Fibroblast of skin of left quadriceps (primary cell): ENCODE measurements at regions not wholly inside any gene's neighbourhood (a gene's known extent, or its start where the extent isn't known, plus 50 kb on each side); places are given as distances from the start of the nearest gene placed in this dataset.

Source experiments
- DNase-seq, 2 experiments: peaks; one replicate each; pipeline ENCODE4 v3.0.0-alpha.2; 2013; ENCODE audit warnings: low read depth in 2 of 2

- DNase-seq = no peak
Measured at GRCh38 chr7:142371586-142372377, 113.9 kb upstream of the PRSS58 start.

- no peak for DNase-seq
Measured at GRCh38 chr7:142365410-142365842, 107.6 kb upstream of the PRSS58 start.

GRCh38 chr7:142364551-142364950, 106.7 kb upstream of the PRSS58 start:
- no peak for DNase-seq

DNA sequence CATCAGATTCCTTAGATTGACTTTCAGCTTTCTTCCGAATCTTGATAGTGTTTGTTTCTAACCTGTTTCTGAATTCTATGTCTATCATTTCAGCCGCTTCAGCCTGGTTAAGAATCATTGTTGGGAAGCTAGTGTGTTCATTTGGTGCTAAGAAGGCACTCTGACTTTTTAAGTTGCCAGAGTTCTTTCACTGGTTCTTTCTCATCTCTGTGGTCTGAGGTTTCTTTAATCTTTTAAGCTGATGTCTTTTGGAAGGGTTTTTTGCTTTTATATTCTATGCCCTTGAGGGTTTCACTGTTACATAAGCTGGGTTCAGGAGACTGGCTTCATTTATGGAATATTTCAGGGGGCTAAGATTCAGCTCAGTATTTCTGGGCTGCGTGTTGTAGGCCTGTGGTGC, 104.5 kb upstream of the PRSS58 start:
- no peak for DNase-seq

- DNase-seq = no peak
Measured at GRCh38 chr7:142359694-142360279, 101.9 kb upstream of the PRSS58 start.

DNA sequence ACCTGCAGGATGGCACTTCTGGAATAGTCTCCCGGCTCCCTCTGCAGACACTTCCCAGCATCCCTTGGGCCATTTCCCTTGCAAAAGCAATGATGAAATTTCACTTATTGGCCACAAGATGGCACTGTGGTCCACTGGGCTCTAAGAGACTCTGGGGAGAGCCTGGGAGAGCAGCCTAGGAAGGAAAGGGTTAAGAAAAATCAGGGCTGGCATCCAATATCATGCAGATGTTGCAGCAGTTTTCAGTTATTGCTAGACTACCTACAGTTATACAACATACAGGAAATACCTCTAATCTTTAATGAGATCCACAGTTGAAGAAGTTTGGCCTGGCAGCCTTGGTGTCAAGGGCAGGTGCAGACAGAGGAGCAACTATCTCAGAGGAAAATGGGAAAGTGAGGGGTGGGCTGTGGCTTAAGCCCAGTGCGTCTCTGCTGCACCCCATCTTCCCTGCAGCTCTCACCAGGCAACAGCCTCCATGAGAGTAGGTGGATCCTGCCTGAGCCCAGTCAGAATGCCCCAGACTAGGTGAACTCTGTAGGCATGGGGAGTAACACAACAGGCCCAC, 100.2 kb upstream of the PRSS58 start:
- peak; percentile 60 to 65 for DNase-seq

GRCh38 chr7:142356166-142356565, 98.3 kb upstream of the PRSS58 start:
- DNase-seq = no peak

GRCh38 chr7:142355328-142355727, 97.5 kb upstream of the PRSS58 start:
- no peak for DNase-seq

GRCh38 chr7:142353147-142354060, 95.5 kb upstream of the PRSS58 start:
- no peak for DNase-seq

GRCh38 chr7:142352543-142352942, 94.7 kb upstream of the PRSS58 start:
- no peak for DNase-seq

- DNase-seq = no peak
Measured at GRCh38 chr7:142351145-142351544, 93.3 kb upstream of the PRSS58 start.

DNA sequence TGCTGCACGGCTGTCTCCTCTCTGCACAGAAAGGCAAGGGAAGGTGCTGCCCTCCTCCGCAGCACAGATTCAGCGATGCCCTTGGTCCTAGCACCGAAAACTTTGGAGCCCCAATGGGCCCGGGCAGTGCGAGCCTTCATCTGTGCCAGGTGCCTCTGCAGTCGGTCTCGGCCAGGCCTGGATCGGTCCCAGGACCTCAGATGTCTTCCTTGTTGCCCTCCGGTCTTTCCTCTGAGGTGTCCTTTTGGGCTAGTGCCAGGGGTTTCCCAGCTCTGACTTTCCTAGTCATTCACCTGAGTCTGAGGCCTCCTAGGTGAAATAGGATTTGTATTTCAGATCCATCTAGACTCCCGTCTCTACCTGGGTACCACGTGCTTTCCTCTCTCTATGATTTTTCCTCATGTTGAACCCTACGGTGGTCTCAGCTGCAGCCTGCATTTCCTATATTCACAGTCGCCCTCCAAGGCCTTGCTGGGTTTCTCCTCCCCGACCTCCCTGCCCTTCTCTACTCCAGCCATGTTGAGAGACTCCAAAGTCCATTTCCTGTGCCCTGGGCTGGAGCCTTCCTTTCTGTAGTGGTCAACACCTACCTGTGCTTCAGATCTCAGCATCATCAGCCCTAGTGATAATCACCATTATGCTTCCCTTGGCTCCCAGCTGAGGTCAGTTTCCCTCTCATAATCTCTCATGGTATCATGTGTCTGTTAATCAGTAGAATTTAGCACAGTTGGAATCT, 92.0 kb upstream of the PRSS58 start:
- no peak for DNase-seq

- no peak for DNase-seq
Measured at GRCh38 chr7:142348921-142349405, 91.1 kb upstream of the PRSS58 start.

DNA sequence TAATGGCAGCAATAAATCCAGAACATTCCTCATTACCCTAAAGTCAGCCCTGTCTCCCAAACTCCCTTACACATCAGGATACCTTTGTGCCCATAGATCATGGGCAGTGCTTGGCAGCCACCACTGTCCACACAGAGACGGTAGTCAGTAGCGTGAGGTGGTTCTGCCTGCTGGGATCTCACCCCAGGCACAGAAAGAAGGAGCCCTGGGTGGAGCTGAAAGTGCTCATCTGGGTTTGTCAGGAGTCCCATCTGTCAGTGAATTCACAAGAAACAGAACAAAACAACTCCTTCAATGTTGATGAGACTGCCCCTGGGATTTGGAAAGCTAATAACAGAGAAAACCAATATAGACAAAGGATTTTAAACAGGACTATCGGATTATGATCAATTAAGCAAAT, 90.2 kb upstream of the PRSS58 start:
- no peak for DNase-seq

DNA sequence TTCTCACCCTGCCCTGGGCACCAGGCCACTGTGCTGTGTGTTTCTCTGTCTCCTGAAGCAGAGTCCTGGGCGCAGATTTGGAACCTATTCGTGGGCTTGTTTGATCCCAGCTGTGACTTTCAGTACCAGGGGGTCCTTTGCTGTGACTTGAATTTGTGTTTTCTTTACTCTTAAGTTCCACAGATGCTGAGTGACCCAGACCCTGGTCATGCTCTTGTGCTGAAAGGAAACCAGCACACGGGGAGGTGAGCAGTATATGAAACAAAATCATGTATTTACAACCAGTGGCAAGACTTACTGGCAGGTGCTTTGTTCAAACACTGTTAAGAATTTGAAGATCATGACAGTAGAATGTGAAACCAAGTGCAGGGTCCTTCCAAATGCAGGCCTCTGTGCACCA, 89.2 kb upstream of the PRSS58 start:
- no peak for DNase-seq

GRCh38 chr7:142345811-142346210, 88.0 kb upstream of the PRSS58 start:
- no peak for DNase-seq

GRCh38 chr7:142338633-142339501, 81.0 kb upstream of the PRSS58 start:
- no peak for DNase-seq

- no peak for DNase-seq
Measured at GRCh38 chr7:142337054-142338001, 79.5 kb upstream of the PRSS58 start.

GRCh38 chr7:142334806-142335205, 76.9 kb upstream of the PRSS58 start:
- no peak for DNase-seq
